AG08395 (cell line): ENCODE measurements at regions not wholly inside any gene's neighbourhood (a gene's known extent, or its start where the extent isn't known, plus 50 kb on each side); places are given as distances from the start of the nearest gene placed in this dataset.
A peak's percentile ranks its signal among the peaks of the same experiment; 100 is the strongest.
"Not testable (repeated sequence)": the region's sequence is repeated elsewhere in the genome, so short reads cannot be mapped to it uniquely, and the experiment has no call there.

Source experiments
- DNase-seq: peaks from one replicate; pipeline ENCODE4 v3.0.0; 2012; ENCODE audit warnings: mixed read lengths, low spot score

DNA sequence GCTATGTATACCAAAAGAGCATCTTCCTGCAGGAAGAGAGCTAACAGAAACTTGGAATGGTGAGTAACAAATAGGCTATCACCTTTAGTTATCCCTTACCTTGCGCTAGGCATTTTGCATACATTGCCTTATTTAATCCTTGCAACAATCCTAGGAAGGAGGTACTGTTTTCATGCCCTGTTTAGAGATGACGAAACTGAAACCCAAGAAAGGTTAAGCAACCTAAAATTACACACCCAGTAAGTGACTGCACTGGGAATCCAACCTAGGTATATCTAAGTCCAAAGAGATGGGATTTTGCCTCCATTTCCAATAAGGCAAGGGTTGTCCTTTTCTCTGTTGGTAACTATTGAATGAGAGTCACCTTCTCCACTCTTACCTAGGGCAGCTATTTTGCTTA, 144.5 kb downstream of the TM2D1 start:
- DNase-seq = no peak

DNA sequence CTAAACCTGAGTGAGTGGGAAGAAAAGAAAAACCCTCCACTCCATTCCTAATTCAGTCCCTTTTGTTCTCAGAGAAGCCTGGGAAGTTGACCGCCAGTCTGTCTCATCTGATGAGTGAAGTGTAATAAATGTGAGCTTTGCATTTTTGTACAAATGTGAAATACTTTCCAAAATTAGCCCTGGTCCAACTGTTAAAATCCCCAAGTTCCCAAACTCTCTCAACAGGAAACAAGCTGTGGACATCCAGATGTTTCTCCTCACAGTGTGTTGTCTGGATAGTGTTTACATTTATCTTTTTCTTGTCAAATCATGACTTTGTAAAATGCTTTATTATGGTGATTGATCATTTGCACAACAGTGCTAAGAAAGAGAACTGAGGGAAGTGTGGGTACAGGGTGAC, 145.1 kb downstream of the TM2D1 start:
- no peak for DNase-seq

DNA sequence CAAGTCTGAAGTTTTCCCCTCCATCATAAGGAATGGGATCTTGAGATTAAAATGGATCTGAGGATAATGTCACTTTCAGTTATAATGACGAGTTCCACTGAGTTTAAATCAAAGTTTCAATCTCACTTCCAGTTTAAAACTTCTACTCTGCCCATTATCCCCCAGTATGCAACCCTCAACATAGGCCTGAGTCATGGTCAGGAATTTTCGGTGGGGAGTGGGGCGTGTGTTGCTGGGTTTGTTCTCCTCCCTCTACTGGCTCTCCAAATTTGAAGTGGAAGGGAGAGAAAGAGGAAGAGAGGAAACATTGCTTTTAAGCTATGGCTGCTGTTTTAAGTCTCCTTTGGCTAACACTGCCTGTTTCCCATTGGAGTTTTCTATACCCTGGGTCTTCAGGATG, 152.9 kb downstream of the TM2D1 start:
- no peak for DNase-seq

DNA sequence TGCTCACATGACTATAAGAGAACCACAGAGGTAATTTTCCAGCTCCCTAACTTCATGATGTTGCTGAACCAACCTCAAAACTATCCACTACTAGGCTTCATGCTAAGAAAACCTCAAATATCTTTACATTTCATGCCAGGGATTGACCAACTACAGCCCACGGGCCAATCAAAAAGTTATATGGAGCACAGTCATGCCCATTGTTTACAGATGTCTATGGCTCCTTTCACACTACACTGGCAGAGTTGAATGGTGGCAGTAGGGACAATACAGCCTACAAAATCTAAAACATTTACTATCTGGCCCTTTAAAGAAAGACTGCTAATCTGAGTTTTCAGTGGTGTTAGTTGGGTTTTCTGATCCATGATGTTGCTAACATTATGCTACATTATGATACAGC, 154.8 kb downstream of the TM2D1 start:
- no peak for DNase-seq

DNA sequence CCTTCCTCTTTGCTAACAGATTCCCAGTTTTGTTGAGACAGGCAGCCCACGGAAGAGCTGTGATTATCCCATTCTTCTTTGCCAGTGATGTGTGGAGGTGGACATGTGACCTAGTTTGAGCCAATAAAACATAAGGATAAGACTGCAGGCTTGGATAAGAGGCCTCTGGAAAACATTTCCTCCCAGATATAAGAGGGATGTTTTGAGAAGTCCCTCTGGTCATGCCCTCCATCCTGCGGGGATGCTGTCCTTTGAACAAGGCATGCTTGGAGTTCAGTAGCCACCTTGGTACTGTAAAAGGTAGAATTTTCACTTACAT, 155.7 kb downstream of the TM2D1 start:
- no peak for DNase-seq

DNA sequence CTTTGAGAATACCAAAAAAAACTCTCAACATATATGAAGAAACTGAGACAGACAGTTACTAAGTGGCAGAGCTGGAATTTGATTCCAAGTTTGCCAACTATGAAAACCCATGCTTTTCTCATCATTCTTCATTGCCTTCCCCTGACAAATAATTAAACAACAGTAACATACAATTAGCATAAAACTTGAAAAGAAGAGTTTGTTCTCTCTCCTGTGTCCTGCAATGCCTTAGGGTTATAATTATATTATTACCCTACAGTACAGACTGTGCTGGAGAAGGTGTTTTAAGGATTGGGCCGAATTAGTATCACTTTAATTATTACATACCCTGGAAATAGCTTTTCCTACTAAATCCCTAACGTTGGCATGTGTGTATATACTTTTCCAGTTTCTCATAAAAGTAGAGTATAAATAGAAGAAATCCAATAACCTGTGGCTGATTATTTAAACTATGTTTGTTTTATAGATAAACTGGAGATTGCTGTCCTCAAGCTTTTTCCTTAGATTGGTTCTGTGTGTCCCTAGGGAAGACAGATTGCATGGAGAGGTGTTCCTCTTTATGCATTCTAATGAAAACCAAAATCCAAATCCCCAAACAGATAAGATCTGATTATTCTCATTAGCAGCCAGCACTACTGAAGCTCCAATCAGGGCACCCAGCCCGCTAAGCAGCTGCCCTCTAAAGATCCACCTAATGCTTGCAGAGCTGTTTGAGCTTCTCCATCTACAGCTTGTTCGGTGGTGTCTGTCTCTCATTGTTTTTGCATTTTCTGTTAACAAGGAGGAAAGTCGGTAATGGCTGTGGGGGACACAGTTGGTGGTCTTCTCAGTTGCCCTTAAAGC, 156.3 kb downstream of the TM2D1 start:
- DNase-seq = no peak

DNA sequence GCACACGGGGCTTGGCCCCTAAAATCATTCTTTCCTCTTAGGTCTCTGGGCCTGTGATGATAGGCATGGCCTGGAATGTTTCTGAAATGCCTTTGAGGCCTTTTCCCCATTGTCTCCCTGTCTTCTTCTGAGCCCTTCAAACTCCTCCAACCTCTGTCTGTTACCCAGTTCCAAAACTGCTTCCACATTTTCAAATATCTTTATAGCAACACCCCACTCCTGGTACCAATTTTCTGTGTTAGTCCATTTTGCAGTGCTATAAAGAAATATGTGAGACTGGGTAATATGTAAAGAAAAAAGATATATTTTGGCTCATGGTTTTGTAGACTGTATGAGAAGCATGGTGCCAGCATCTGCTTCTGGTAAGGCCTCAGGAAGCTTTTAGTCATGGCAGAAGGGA, 158.8 kb downstream of the TM2D1 start:
- no peak for DNase-seq

DNA sequence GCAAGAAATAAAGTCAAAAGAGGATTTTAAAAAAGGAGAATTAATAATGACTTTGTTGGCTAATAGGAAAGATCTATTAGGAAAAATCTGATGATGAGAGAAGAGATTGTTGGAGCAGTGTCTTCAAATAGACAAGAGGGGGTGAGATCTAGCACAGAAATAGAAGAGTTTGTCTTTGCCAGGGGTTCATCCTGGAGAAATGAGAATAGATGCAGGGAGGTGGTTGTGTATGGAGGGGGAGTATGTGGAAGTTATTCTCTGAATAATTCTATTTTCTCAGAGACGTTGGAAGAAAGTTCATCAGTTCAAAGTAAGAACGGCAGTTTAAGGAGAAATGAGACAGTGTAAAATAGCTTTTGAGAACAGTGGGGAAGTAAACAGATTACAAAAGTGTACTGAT, 161.3 kb downstream of the TM2D1 start:
- no peak for DNase-seq

DNA sequence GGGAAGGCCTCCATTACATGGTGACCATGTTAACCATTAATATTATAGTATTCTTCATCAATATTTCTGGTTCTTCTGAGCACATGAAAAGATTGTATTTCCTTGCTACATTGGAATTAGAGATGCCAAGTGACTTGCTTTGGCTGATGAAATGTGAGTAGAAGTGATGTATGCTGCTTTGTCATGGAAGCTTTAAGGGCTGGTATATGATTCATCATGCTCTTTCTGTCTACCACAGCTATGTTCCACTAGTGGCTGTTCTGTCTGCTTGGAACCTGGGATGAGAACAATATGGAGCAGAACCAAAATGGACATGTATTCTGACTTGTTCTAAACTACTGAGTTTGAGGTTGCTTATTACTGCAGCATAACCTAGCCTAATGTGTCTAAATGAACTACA, 163.3 kb downstream of the TM2D1 start:
- DNase-seq = no peak

DNA sequence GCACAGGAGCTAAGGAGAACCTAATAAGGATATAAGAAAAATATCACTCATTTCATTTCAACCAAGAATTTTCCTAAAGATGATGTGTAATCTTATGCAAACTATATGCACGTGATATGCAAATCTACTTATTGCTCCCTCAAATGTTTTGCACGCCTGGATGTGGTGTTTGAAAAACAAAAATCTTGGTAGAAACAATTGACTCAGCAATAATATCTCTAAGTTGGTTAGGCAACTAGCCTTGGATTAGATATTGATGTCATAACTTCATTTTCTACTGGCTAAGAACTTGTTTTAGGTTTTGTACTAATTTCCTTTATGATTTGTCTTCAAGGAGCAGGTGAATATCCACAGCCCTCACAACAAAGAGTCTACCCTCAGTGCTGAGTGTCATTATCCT, 164.6 kb downstream of the TM2D1 start:
- no peak for DNase-seq

DNA sequence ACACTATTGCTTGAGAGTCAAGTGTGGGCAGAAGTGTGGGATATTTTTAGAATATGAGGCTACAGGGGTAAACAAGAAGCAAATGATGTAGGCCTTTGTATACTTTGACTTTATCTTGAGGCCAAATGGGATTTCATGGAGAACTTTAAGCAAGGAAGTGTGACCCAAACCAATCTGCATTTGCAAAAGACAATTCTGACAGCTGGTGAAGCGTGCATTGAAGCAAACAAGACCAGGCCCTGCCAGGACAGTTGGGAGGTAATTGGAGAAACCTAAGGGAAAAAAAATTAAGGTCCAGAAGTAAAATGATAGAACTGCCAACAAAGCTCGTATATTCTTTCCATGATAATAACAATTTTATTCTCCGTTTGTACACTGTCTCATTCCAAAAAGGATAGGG, 168.3 kb downstream of the TM2D1 start:
- DNase-seq = no peak

DNA sequence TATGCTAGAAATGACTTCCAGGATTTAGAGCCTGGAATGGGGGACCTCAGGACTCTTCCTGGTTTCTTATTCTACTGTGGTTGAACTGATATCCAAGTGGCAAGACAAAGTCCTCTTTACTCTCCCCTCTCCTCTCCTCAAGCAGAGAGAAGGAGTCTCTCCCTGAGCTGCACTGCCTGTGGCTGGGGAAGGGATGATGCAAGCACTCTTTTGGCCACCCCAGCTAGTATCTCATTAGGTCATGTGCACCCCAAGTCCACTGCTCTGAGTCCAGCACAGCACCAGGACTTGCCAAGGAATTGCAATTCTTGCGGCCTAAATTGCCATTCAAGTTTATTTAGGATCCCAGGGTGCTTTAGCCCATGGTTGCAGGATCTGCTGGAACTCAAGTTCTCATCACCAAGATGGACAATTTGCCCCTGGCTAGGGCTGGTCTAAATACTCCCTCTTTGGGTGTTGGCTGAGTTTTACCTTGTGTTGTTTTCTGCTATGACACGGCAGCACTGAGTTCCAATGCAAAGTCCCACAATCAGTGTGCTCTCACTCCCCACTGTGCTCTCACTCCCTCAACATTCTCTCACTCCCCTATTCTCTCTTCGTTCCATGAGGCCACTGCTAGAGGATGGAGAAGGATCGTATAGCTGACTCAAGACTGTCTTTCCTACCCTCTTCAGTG, 172.2 kb downstream of the TM2D1 start:
- no peak for DNase-seq

DNA sequence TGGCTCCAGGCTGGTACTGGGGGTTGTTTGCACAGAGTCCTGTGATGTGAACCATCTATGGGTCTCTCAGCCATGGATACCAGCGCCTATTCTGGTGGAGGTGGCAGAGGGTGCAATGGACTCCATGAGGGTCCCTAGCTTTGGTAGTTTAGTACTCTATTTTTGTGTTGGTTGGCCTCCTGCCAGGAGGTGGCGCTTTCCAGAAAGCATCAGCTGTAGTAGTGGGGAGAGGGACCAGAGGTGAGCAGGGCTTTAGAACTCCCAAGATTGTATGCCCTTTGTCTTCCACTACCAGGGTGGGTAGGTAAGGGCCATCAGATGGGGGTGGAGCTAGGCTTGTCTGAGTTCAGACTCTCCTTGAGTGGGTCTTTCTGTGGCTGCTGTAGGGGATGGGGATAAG, 177.6 kb downstream of the TM2D1 start:
- DNase-seq = not testable (repeated sequence)

DNA sequence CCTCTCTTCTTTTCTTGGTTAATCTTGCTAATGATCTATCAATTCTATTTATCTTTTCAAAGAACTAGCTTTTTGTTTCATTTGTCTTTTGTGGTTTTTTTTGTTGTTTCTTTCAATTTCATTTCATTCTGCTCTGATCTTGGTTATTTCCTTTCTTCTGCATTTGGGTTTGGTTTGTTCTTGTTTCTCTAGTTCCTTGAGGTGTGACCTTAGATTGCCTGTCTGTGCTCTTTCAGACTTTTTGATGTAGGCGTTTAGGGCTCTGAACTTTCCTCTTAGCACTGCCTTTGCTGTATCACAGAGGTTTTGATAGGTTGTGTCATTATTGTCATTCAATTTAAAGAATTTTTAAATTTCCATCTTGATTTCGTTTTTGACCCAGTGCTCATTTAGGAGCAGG, 180.1 kb downstream of the TM2D1 start:
- DNase-seq = not testable (repeated sequence)

DNA sequence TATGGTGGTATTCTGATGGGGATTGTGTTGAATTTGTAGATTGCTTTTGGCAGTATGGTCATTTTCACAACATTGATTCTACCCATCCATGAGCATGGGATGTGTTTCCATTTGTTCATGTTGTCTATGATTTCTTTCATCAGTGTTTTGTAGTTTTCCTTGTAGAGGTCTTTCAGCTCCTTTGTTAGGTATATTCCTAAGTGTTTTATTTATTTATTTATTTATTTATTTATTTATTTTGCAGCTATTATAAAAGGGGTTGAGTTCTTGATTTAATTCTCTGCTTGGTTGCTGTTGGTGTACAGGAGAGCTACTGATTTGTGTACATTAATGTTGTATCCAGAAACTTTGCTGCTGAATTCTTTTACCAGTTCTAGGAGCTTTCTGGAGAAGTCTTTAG, 181.4 kb downstream of the TM2D1 start:
- DNase-seq = not testable (repeated sequence)

DNA sequence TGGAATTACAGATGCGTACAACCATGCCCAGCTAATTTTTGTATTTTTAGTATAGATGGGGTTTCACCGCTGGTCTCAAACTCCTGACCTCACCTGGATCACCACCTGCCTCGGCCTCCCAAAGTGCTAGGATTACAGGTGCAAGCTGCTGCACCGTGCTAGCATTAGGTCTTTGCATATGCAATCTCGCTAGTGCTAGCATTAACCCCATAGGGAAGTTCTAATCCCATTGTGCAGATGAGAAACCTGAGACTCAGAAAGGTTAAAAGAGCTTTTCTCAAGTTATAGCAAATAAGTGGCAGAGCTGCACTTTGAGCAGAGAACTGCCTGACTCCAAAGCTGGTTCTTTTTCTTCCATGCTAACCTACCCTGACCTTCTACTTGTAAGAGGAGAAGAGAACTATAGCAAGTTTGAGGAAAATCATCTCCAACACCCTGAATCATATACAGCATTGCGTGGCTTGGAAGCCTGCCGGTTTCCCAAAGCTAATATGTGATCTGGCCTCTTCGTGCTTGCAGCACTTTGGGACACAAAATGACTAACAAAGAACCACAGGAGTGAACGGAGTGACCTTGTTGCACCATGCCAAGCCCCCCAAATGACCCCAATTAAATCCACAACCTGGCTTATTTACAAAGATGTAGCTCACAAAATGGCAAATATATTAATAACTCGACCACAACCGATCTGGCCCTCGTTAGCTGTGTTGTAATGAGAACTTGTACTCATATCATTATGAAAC, 185.1 kb downstream of the TM2D1 start:
- peak; percentile 35 for DNase-seq

DNA sequence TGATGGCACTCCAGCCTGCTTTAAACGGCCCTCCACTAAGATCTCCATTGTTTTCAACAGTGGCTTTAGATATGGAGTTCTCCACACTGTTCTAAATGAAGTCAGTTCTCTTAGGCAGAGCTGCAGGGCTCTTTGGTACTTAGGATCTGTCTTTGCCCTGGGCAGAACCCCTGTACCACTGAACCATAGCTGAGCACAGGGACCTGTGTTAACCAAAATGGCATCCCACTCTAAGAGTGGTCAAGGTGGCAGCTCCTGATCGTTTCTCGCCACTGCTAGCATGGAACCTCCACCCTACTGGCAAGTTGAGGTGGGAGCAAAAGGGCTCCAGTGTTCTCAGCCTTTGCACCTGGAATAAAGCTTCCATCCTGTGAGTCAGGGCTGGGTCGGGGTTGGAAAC, 186.7 kb downstream of the TM2D1 start:
- no peak for DNase-seq

DNA sequence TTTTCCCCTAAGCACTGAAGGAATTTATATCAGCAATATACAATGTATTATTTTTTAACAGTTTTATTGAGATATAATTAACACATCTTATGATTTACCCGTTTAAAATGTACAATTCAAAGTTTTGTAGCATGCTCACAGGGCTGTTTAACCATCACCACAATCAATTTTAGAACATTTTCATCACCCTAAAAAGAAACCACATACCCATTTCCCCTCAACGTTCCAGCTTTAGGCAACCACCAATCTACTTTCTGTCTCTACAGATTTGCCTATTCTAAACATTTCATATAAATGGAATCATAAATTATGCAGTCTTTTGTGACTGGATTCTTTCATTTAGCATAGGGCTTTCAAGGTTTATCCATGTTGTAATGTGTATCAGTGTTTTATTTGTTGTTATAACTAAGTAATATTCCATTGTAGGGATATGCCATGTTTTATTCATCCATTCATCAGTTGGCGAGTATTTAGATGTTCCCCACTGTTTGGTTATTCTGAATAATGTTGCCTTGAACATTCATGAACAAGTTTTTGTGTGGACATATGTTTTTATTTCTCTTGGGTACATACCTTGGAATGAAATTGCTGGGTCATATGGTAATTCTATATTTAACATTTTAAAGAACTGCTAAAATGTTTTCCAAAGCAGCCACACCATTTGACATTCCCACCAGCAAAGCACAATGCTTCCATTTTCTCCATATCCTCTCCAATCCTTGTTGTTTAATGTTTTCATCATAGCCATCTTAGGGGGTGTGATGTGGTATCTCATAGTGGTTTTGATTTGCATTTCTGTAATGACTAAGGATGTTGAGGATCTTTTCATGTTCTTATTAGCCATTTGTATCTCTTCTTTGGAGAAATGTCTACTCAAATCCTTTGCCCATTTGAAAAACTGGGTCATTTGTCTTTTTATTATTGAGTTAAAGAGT, 188.5 kb downstream of the TM2D1 start:
- DNase-seq = no peak

DNA sequence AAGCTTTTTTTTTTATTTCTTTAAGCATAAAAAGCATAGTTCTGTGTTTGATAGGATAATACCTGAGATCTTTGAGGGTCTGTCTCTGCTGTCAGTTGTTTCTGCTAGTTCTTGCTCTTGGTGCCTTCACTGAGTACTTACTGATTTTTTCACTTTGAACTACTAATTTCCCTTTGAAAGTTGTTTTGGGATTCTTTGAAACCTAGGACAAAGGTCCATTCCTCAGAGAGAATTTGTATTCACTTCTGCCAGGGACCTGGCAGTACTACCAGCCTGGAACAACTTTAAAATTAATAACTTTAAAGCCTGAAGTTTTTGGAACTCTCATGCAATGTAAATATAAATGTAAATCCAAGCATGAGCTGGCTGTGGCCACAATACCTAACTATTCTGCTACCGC, 190.1 kb downstream of the TM2D1 start:
- no peak for DNase-seq

DNA sequence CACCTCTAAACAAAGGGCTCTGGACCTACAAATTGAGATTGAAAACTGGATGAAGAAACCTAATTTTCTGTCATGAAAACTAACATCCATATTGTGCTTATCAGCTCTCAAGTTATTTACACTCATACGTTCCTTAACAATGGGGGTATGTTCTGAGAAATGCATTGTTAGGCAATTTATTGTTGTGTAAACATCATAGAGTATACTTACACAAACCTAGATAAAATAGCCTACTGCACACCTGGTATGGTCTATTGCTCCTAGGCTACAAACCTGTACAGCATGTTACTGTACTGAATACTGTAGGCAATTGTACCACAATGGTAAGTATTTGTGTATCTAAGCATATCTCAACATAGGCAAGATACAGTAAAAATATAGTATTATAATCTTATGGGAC, 191.4 kb downstream of the TM2D1 start:
- DNase-seq = no peak

DNA sequence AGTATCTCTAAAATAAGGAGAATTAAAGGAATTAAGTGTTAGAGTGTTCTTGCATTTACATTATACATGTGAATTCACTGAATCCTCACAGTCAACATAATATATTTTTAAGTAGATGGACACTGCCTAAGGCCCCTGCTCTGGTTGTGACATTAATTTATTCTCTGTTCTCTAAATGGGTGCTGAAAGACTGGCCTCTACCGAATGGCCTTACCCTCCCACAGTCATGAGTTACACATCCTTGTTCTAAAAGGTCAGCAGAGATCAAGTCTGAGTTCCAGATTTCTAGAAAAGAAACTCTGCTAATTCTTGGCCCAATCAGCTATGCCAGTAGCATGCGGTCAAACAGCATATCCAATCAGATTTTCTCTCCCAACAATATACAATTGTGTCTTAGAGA, 193.2 kb downstream of the TM2D1 start:
- DNase-seq = no peak
